Lower lobe of right lung (tissue), 2 donors: ENCODE measurements at regions not wholly inside any gene's neighbourhood (a gene's known extent, or its start where the extent isn't known, plus 50 kb on each side); places are given as distances from the start of the nearest gene placed in this dataset.

ENCODE experiments used
- ATAC-seq, 2 donors: fragments of 200-7000 bp; cut with Tn5 transposase; one replicate each; pipeline ENCODE4 v1.9.1; 2020 to 2022; ENCODE audit warnings: mild to moderate bottlenecking in 2 of 2, moderate library complexity in 2 of 2
- DNase-seq: peaks from one replicate; pipeline ENCODE4 v3.0.0-alpha.2; 2020
- H3K27ac ChIP-seq: fragments of 200-600 bp; one replicate; pipeline ENCODE4 v1.8.0; 2022
- H3K27me3 ChIP-seq: fragments of 200-600 bp; one replicate; pipeline ENCODE4 v1.8.0; 2022; ENCODE audit warnings: low read depth
- H3K36me3 ChIP-seq: fragments of 200-600 bp; one replicate; pipeline ENCODE4 v1.8.0; 2022; ENCODE audit warnings: mild to moderate bottlenecking
- H3K4me1 ChIP-seq: fragments of 200-600 bp; one replicate; pipeline ENCODE4 v1.8.0; 2022
- H3K4me3 ChIP-seq: fragments of 200-600 bp; one replicate; pipeline ENCODE4 v1.8.0; 2022; ENCODE audit warnings: mild to moderate bottlenecking
- H3K9me3 ChIP-seq: fragments of 200-600 bp; one replicate; pipeline ENCODE4 v1.8.0; 2022
- CTCF ChIP-seq: fragments of 200-600 bp; IDR thresholded peaks from one replicate; pipeline ENCODE4 v1.8.0; 2022; ENCODE audit warnings: antibody characterized with exemption, mild to moderate bottlenecking
- intact Hi-C: fragments of 100-400 bp; cut with DNase I; formaldehyde crosslinking; loops from one replicate; pipeline ENCODE4 v1.11.0; 2022
- donor health status: DM: no; HTN: yes; CAD: no; lungs with severe emphysema.

GRCh38 chr10:3402187-3402751 is 229.7 kb upstream of the PITRM1 start:
- no peaks in the 10 kb centered on the region for H3K9me3 ChIP-seq
- no peaks in the 10 kb centered on the region for H3K36me3 ChIP-seq
- no peak for TF ChIP-seq CTCF
- H3K27me3 ChIP-seq: no peaks in the 10 kb centered on the region
- ATAC-seq (no peak), DNase-seq (no peak)
- H3K4me1 ChIP-seq: no peaks in the 10 kb centered on the region
- H3K27ac ChIP-seq: no peak overlapping the region
- H3K4me3 ChIP-seq: no peak overlapping the region
- intact Hi-C loops: no loop called here

GRCh38 chr10:3401491-3401938 is 228.9 kb upstream of the PITRM1 start:
- H3K9me3 ChIP-seq: no peaks in the 10 kb centered on the region
- no peak for ATAC-seq
- no peak overlapping the region for H3K4me3 ChIP-seq
- DNase-seq: no peak
- no peaks in the 10 kb centered on the region for H3K36me3 ChIP-seq
- H3K27me3 ChIP-seq: no peaks in the 10 kb centered on the region
- no peak overlapping the region for H3K27ac ChIP-seq
- intact Hi-C loops: no loop called here
- TF ChIP-seq CTCF: no peak
- no peaks in the 10 kb centered on the region for H3K4me1 ChIP-seq

GRCh38 chr10:3400348-3400747 is 227.8 kb upstream of the PITRM1 start:
- Histone ChIP-seq H3K27ac (peak overlapping the region; percentile 38), H3K4me3 (no peak overlapping the region), H3K4me1 (peaks cover 3% of the 10 kb centered on the region), H3K36me3 (no peaks in the 10 kb centered on the region), H3K27me3 (no peaks in the 10 kb centered on the region), H3K9me3 (no peaks in the 10 kb centered on the region)
- intact Hi-C loops: no loop called here
- TF ChIP-seq CTCF: no peak
- ATAC-seq (peak in 1 of 2 donors; percentile 27), DNase-seq (no peak)

- Histone ChIP-seq H3K9me3 (no peaks in the 10 kb centered on the region), H3K4me3 (no peak overlapping the region), H3K4me1 (peaks cover 4% of the 10 kb centered on the region), H3K27me3 (no peaks in the 10 kb centered on the region), H3K36me3 (no peaks in the 10 kb centered on the region), H3K27ac (peak overlapping the region; percentile 38)
- intact Hi-C loops: no loop called here
- ATAC-seq (no peak), DNase-seq (no peak)
- TF ChIP-seq CTCF: no peak
These were observed 227.2 kb upstream of the PITRM1 start for GRCh38 chr10:3399756-3400155.

- no peak for TF ChIP-seq CTCF
- H3K4me1 ChIP-seq: peaks cover 4% of the 10 kb centered on the region
- intact Hi-C loops: no loop called here
- DNase-seq: no peak
- peak; percentile 29 to 34 for ATAC-seq
- no peak overlapping the region for H3K27ac ChIP-seq
- H3K4me3 ChIP-seq: no peak overlapping the region
- H3K9me3 ChIP-seq: no peaks in the 10 kb centered on the region
- H3K36me3 ChIP-seq: no peaks in the 10 kb centered on the region
- H3K27me3 ChIP-seq: no peaks in the 10 kb centered on the region
These were observed 226.5 kb upstream of the PITRM1 start for GRCh38 chr10:3398825-3399646.
